CD4-positive, alpha-beta T cell treated with Interleukin-15 for 4 hours (primary cell): ENCODE measurements at regions not wholly inside any gene's neighbourhood (a gene's known extent, or its start where the extent isn't known, plus 50 kb on each side); places are given as distances from the start of the nearest gene placed in this dataset.

Experiments used
- DNase-seq: peaks from one replicate; pipeline ENCODE4 v3.0.0-alpha.2; 2020; ENCODE audit warnings: low spot score

GRCh38 chr5:68431186-68431585 is 215.6 kb downstream of the PIK3R1 start:
- DNase-seq = no peak

DNA sequence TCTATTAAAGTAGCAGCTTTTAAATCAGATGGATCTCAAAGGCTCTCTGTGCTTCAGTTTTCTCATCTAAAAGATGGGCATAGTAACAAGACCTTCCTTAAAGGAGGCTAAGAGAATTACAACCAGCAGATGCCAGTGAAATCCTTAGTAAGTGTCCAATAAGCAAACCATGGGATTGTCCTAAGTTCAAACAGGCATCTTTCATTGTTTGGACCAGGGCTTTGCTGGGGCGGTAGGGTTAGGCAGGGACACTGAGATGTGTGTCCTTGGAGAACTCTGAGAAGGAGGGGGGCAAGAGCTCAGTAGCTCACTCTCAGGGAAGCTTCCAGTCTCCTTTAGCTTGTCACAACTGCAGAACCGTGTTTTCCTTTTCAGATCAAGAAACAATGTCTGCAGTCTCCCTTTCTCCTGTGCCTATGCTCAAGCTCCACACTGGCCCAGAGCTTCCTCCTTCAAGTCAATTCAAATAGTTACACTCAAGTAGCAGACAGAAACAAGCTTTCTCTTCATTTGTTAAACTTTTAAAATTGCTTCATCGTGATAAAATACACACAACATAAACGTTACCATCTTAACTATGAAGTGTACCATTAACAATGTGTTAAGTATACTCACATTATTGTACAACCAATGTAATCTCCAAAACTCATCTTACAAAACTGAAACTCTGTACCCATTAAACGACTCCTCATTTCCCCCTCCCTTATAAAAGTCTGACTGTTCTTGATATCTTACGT is 216.2 kb downstream of the PIK3R1 start:
- DNase-seq = no peak

DNA sequence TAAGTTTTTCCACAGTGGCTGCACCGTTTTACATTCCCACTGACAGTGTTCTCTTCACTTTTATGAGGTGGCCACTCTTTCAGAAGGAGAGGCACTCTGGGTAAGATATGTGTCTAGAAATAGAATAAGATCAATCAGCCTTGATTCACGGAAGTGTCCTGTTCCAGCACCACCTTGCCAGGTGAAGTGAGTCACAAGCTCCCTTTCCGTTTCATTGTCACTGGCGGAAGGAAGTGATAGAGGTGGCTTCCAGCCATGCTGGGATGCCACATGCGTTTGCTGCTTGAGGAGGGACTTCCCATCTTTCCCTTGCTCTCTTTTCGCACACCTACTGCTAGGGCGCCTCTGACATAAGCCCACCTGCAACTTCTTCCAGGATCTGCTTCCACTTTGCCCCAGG is 217.1 kb downstream of the PIK3R1 start:
- DNase-seq = peak; percentile 38

DNA sequence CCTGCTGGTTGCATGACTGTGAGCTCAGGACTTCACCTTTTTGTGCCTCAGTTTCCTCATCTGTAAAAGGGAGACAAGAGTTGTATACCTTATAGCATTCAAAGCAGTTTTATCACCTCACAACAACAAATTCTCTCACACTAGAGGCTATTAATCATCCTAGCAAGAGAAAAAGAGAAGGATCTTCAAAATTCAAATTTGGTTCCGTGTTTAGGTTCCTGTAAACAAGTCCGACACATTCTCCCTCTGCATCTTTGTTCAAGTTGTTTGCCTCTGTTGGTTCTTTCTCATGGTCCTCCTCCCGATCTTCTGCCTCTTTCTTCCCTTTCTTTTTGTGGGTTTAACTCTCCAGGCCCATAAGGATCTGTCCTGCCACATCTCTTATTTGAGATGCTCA is 218.0 kb downstream of the PIK3R1 start:
- DNase-seq = no peak

GRCh38 chr5:68433923-68434879 is 218.6 kb downstream of the PIK3R1 start:
- DNase-seq = peak; percentile 94

DNA sequence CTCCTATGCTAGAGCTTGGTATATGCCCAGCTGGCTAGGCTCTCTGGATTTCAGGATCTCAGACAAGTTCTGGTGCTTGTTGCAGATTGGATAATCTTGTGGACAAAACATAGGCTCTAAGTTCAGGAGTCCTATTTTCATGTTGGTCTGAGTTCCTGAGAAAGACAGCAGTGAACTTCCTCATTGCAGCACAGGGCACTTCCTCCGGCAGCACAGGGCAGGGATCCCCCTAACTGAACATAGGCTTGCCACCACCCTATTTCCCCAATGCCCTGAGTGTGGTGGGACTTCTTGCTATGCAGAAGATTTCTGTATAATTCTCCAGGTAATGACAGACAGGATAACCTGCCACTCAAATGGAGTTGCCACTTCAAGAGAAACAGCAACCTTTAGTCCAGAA is 220.1 kb downstream of the PIK3R1 start:
- no peak for DNase-seq

GRCh38 chr5:68436686-68437520 is 221.3 kb downstream of the PIK3R1 start:
- DNase-seq = no peak

- no peak for DNase-seq
Observed at GRCh38 chr5:68438876-68439275, 223.3 kb downstream of the PIK3R1 start.

- DNase-seq = no peak
Observed at GRCh38 chr5:68440245-68440644, 224.7 kb downstream of the PIK3R1 start.

GRCh38 chr5:68440651-68441050 is 225.1 kb downstream of the PIK3R1 start:
- no peak for DNase-seq

GRCh38 chr5:68441309-68442073 is 225.9 kb downstream of the PIK3R1 start:
- DNase-seq = peak; percentile 34

GRCh38 chr5:68443091-68443490 is 227.5 kb downstream of the PIK3R1 start:
- no peak for DNase-seq

DNA sequence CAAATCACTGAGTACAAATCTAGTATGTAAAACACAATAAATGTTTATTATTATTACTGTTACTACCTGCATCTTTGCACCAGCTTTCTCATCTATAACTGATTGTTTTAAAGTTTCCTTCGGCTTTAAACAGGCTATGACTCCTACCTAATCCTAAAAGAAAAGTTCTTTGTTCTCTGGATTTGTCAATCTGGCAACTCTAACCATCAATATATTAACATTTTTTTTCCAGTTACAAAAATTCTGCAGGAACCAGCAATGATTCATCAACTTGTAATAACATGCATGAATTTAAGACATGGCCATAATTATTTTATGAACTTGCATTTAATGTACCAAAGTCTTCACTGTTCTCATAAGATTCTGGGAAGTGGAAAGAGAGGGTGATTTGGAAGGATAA is 228.5 kb downstream of the PIK3R1 start:
- no peak for DNase-seq

DNA sequence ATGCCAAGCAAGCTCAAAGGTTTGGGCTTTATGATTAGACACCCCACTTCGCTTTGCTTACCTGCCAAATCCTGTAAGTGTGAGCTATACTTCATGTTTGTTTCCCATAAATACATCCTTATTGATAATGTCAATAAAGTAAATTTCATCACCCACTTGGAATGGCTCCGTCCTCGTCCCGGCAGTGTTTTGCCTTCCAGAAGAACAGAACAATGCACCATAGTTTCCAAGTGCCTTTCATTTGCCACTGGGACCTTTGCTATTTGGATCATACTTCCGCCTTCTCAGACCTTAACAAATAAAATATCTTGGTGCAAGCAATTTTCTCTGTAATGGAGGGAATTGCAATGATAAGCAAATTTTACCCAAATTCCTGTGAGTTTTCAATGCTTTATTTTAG is 229.3 kb downstream of the PIK3R1 start:
- DNase-seq = no peak

GRCh38 chr5:68445257-68446069 is 229.9 kb downstream of the PIK3R1 start:
- no peak for DNase-seq

DNA sequence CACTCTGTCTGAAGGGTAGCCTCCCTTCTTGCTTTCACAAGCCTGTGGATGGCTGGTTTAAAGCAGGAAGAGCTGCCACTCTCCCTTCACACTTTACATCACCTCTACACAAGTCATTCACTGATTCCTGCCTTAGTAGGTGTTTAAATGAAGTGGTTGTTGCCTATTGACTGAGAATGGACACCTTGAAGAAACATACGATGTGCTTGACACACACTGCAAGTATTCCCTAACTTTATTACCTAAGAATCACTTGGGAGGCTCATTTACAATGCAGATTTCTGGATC is 230.5 kb downstream of the PIK3R1 start:
- no peak for DNase-seq

GRCh38 chr5:68446487-68446894 is 230.9 kb downstream of the PIK3R1 start:
- no peak for DNase-seq

GRCh38 chr5:68447136-68447929 is 231.8 kb downstream of the PIK3R1 start:
- DNase-seq = no peak

DNA sequence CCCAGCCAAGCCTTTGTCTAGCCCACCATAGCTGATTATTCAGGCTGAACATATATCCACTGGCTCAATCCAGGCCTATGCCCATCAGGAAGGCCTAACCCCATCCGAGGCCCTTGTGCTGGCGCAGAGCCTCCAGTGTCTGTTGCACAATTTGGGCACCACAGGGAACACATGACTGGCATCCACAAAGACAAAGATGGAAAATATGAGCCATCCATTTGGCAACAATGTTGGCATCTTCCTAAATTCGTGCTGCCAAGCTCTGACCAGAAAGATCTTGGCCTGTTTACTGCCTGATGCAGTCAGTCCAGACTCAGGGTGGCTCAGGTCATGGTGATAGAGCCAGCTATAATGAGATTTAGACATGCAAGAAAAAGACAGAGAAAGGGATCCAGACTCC is 233.8 kb downstream of the PIK3R1 start:
- no peak for DNase-seq

GRCh38 chr5:68450245-68450852 is 234.8 kb downstream of the PIK3R1 start:
- DNase-seq = no peak
